GM12875 (cell line): ENCODE measurements at regions not wholly inside any gene's neighbourhood (a gene's known extent, or its start where the extent isn't known, plus 50 kb on each side); places are given as distances from the start of the nearest gene placed in this dataset.

Source experiments
- H3K4me3 ChIP-seq: one replicate; pipeline ENCODE4 v1.5.1; 2011; ENCODE audit warnings: low read depth, low read length, control low read depth
- CTCF ChIP-seq: IDR thresholded peaks from 2 replicates; pipeline ENCODE4 v1.5.1; 2011; ENCODE audit warnings: low read depth, mild to moderate bottlenecking, control low read depth, inconsistent platforms, low read length, moderate library complexity, borderline replicate concordance; ENCODE audit not compliant: insufficient read depth

GRCh38 chr11:109981031-109981636 lies 112.1 kb upstream of the ZC3H12C start:
- TF ChIP-seq CTCF, result no peak
- H3K4me3 ChIP-seq, result no peak overlapping the region

GRCh38 chr11:109983358-109983757 lies 109.8 kb upstream of the ZC3H12C start:
- TF ChIP-seq CTCF, result no peak
- no peak overlapping the region for H3K4me3 ChIP-seq

- no peak for TF ChIP-seq CTCF
- H3K4me3 ChIP-seq, result no peak overlapping the region
Observed at GRCh38 chr11:109984634-109985289, 108.4 kb upstream of the ZC3H12C start.

DNA sequence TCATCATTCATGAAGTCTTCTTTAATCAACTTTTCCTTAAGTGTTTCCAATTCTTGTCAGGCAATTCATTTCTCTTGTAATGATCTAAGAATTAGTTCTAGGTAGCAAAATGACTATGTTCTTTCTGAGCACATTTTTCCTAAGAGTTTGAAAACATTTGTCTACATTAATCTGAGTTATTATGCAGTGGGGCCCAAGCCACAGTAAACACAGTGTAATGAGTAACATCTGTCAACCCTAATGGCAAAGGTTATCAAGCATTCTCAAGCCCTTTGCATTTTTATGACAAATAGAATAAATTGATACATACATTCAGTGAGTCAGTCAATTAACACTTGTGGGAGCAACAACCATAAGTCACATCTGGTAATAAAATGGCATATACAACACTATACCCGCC lies 106.7 kb upstream of the ZC3H12C start:
- no peak for TF ChIP-seq CTCF
- no peak overlapping the region for H3K4me3 ChIP-seq

DNA sequence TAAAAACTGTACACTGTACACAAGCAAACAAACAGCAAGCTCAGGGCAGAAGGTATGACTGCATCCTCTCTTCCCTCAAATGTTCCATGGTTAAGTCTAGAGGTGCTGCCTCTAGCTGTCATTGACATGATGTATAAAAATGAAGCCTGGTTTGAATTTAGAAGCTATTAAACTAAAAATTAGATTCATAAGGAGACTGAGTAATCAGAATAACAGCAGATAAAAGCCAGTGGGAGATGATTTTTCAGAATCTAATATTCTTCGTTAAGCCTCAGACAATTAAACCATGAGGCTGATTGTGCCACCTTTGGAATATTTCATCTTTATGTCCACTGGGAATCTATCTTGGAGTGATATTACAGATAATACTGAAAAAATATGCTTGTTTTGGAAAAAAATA lies 101.4 kb upstream of the ZC3H12C start:
- no peak overlapping the region for H3K4me3 ChIP-seq
- TF ChIP-seq CTCF, result no peak

- H3K4me3 ChIP-seq, result no peak overlapping the region
- TF ChIP-seq CTCF, result no peak
Observed at GRCh38 chr11:109993786-109994185, 99.4 kb upstream of the ZC3H12C start.

DNA sequence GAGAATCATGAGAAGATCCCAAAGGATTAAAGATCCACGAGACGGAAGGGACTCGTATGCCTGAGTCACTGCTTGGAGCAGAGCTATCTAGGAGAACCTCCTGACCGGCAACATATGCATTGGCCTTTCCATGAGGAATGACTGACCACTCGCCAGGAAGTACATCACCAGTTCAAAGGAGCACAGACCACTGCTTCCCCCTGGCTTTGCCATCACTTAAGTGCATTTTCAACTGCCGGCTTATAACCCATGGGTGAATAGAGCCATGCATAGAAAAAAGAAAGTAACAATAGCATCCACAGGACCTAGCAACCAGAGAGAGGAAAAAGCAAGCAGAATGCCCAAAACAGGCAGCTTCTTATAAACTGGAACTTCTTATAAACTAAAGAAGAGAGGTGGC lies 98.3 kb upstream of the ZC3H12C start:
- H3K4me3 ChIP-seq, result no peak overlapping the region
- TF ChIP-seq CTCF, result no peak
